Bronchial epithelial cell (primary cell): ENCODE measurements at regions not wholly inside any gene's neighbourhood (a gene's known extent, or its start where the extent isn't known, plus 50 kb on each side); places are given as distances from the start of the nearest gene placed in this dataset.

ENCODE experiments used
- DNase-seq: peaks from one replicate; pipeline ENCODE4 v3.0.0-alpha.2; 2010; ENCODE audit warnings: low read depth
- FAIRE-seq: peaks from 2 replicates; lab custom pipeline; 2011; peaks lifted over from hg19 to GRCh38; lab: Jason Lieb, UNC
- H3K27me3 ChIP-seq: 2 replicates; pipeline ENCODE4 v1.5.1; 2011; ENCODE audit warnings: low read length; ENCODE audit not compliant: control insufficient read depth, insufficient read depth
- H3K36me3 ChIP-seq: 2 replicates; pipeline ENCODE4 v1.5.1; 2011; ENCODE audit warnings: low read length; ENCODE audit not compliant: control insufficient read depth, insufficient read depth
- H3K4me3 ChIP-seq: 2 replicates; pipeline ENCODE4 v1.5.1; 2011; ENCODE audit warnings: mild to moderate bottlenecking, low read depth, low read length, control low read depth
- CTCF ChIP-seq: IDR thresholded peaks from 2 replicates; pipeline ENCODE4 v1.5.1; 2011; ENCODE audit warnings: mild to moderate bottlenecking, moderate library complexity, low read length, control low read depth, inconsistent platforms; ENCODE audit not compliant: insufficient read depth, severe bottlenecking

- Histone ChIP-seq H3K36me3 (no peaks in the 10 kb centered on the region), H3K4me3 (no peak overlapping the region), H3K27me3 (no peaks in the 10 kb centered on the region)
- no peak for DNase-seq
- no peak for FAIRE-seq
- TF ChIP-seq CTCF, result no peak
Measured at GRCh38 chr20:11483697-11484096, 434.0 kb upstream of the BTBD3 start.

GRCh38 chr20:11484479-11484878, 433.2 kb upstream of the BTBD3 start:
- Histone ChIP-seq H3K27me3 (no peaks in the 10 kb centered on the region), H3K4me3 (no peak overlapping the region), H3K36me3 (no peaks in the 10 kb centered on the region)
- no peak for TF ChIP-seq CTCF
- DNase-seq, result no peak
- FAIRE-seq, result no peak

GRCh38 chr20:11492386-11492785, 425.3 kb upstream of the BTBD3 start:
- no peak overlapping the region for H3K4me3 ChIP-seq
- DNase-seq (no peak), FAIRE-seq (no peak)
- no peak for TF ChIP-seq CTCF
- H3K27me3 ChIP-seq, result no peaks in the 10 kb centered on the region
- no peaks in the 10 kb centered on the region for H3K36me3 ChIP-seq

GRCh38 chr20:11492846-11493245, 424.8 kb upstream of the BTBD3 start:
- DNase-seq, result peak; percentile 66
- no peak for TF ChIP-seq CTCF
- no peak overlapping the region for H3K4me3 ChIP-seq
- H3K27me3 ChIP-seq, result no peaks in the 10 kb centered on the region
- FAIRE-seq, result no peak
- no peaks in the 10 kb centered on the region for H3K36me3 ChIP-seq

- TF ChIP-seq CTCF, result no peak
- DNase-seq, result no peak
- H3K36me3 ChIP-seq, result no peaks in the 10 kb centered on the region
- H3K27me3 ChIP-seq, result no peaks in the 10 kb centered on the region
- H3K4me3 ChIP-seq, result no peak overlapping the region
- no peak for FAIRE-seq
Measured at GRCh38 chr20:11496380-11496779, 421.3 kb upstream of the BTBD3 start.

GRCh38 chr20:11497545-11497944, 420.1 kb upstream of the BTBD3 start:
- Histone ChIP-seq H3K36me3 (no peaks in the 10 kb centered on the region), H3K27me3 (no peaks in the 10 kb centered on the region), H3K4me3 (no peak overlapping the region)
- DNase-seq (no peak), FAIRE-seq (no peak)
- no peak for TF ChIP-seq CTCF
